ENCODE measurements at regions not wholly inside any gene's neighbourhood (a gene's known extent, or its start where the extent isn't known, plus 50 kb on each side); places are given as distances from the start of the nearest gene placed in this dataset.

- TF ChIP-seq CTCF (IDR thresholded peaks at IDR 0.05; ENCODE audit: poor library complexity, severe bottlenecking) = no peak
- TF ChIP-seq EZH2 (IDR thresholded peaks at IDR 0.05; ENCODE audit: borderline replicate concordance, insufficient read depth, low read length, poor library complexity, severe bottlenecking) = no peak
- no peak for TF ChIP-seq REST (IDR thresholded peaks at IDR 0.05; ENCODE audit: borderline replicate concordance)
- TF ChIP-seq RAD21 (conservative IDR thresholded peaks at IDR 0.05) = no peak
Observed at GRCh38 chr18:4720518-4720917, 265.4 kb upstream of the DLGAP1 start.

Data from neural cell (in vitro differentiated cells).